ENCODE measurements at regions not wholly inside any gene's neighbourhood (a gene's known extent, or its start where the extent isn't known, plus 50 kb on each side); places are given as distances from the start of the nearest gene placed in this dataset.

DNA sequence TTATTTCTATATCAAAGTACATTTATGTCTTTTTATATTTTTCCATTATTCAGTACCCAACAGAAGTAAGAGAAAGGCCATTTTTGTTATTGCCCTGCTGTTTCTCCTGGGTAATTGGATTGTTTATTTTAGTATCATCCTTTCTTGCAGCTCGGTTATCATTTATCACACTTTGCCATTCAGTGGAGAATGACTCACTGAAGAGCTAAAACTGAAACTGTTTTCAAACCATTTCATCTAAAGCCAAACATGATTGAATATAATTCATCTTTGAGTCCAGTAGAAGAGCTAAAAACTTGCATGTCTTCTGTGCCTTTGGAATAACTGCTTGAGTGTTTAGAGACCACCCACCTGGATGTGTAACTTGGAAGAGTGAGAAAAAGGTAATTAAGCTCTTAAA lies 139.5 kb upstream of the PRDM9 start:
- no peak for TF ChIP-seq POLR2A (IDR thresholded peaks at IDR 0.05; ENCODE audit: low read length)
- no peak for TF ChIP-seq GATA1 (IDR thresholded peaks at IDR 0.05; ENCODE audit: low read depth, low read length)
